Breast epithelium (tissue), 3 donors: ENCODE measurements at regions not wholly inside any gene's neighbourhood (a gene's known extent, or its start where the extent isn't known, plus 50 kb on each side); places are given as distances from the start of the nearest gene placed in this dataset.

ENCODE experiments used
- POLR2AphosphoS5 ChIP-seq, 3 donors: sonication (generic); formaldehyde crosslinking; IDR thresholded peaks; one replicate each; pipeline ENCODE4 v1.6.1; 2017; ENCODE audit warnings: antibody characterized with exemption in 3 of 3
- TF ChIP-seq, protein P1 (sequence below), 3 donors: fragments of 450-650 bp; IDR thresholded peaks; one replicate each; pipeline ENCODE4 v1.5.1; 2016 to 2017; ENCODE audit warnings: antibody characterized with exemption in 3 of 3, mild to moderate bottlenecking in 3 of 3, moderate library complexity in 3 of 3

DNA sequence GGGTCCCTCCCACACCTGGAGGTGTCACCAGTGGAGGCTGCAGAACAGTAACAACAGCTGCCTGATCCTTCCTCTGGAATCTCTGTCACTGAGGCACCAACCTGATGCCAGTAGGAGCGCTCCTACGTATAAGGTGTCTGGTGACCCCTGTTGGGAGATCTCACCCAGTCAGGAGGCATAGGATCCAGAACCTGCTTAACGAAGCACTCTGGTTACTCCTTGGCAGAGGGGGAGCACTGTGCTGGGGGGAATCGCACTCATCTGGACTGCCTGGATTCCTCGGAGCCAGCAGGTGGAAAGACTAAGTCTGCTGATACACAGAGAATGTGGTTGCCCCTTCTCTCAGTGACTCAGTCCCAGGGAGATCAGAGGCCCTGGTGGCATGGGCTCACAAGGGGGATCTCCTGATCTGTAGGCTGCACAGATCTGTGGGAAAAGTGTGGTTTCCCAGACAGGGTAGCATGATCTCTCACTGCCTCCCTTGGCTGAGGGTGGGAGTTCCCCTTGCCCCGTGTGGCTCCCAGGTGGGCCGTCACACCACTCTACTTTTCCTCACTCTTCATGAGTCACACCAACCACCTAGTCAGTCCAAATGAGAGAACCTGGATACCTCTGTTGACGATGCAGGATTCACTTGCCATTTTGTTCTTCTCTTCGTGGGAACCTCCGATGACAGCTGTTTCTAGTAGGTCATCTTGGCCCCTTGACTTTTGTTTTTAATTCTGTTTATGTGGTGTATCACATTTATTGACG, 305.9 kb downstream of the IDS start:
- TF ChIP-seq, protein P1, sequence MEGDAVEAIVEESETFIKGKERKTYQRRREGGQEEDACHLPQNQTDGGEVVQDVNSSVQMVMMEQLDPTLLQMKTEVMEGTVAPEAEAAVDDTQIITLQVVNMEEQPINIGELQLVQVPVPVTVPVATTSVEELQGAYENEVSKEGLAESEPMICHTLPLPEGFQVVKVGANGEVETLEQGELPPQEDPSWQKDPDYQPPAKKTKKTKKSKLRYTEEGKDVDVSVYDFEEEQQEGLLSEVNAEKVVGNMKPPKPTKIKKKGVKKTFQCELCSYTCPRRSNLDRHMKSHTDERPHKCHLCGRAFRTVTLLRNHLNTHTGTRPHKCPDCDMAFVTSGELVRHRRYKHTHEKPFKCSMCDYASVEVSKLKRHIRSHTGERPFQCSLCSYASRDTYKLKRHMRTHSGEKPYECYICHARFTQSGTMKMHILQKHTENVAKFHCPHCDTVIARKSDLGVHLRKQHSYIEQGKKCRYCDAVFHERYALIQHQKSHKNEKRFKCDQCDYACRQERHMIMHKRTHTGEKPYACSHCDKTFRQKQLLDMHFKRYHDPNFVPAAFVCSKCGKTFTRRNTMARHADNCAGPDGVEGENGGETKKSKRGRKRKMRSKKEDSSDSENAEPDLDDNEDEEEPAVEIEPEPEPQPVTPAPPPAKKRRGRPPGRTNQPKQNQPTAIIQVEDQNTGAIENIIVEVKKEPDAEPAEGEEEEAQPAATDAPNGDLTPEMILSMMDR (IDR thresholded peaks at IDR 0.05), result no peak
- no peak for TF ChIP-seq POLR2AphosphoS5 (IDR thresholded peaks at IDR 0.05)
